ENCODE measurements at regions not wholly inside any gene's neighbourhood (a gene's known extent, or its start where the extent isn't known, plus 50 kb on each side); places are given as distances from the start of the nearest gene placed in this dataset.
A peak's percentile ranks its signal among the peaks of the same experiment; 100 is the strongest.
"Not testable (repeated sequence)": the region's sequence is repeated elsewhere in the genome, so short reads cannot be mapped to it uniquely, and the experiment has no call there.

- no peak for DNase-seq
These were observed 857.9 kb downstream of the TYW1 start for GRCh38 chr7:67854221-67855178.

DNA sequence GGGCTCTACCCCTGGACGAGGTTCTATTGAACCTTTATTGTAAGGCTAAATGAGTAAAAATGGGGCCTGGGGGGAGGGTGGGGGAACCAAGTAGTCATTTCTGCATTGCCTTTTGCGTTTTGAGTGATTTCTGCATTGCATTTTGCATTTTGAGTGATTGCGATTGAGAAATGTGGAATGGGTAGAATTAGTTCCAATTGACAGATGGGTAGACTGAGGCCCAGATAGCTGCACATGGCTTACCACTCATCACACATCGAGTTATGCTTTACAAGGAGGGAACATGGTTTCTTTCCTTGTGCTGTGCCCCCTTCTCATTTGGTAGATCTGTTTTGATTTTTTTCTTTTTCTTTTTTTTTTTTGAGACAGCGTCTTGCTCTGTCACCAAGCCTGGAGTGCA is 858.7 kb downstream of the TYW1 start:
- no peak for DNase-seq

GRCh38 chr7:67856046-67856445 is 859.4 kb downstream of the TYW1 start:
- DNase-seq: no peak

DNA sequence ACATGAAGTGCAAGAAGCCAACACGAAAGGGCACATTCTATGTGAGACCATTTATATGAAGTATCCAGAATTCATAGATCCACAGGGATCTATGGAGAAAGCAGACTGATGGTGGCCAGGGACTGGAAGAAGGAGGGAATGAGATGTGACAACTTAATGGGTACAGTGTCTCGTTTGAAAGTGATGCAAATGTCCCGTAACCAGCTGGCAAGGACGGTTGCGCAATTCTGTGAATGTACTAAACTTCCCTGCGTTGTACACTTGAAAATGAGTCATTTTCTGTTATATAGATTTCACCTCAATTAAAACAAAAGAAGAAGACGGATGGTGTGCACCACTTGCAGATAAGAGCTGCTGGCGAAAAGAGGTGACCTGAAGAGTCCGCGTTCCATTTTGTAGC is 861.1 kb downstream of the TYW1 start:
- no peak for DNase-seq

GRCh38 chr7:67858931-67859330 is 862.3 kb downstream of the TYW1 start:
- DNase-seq: no peak

DNA sequence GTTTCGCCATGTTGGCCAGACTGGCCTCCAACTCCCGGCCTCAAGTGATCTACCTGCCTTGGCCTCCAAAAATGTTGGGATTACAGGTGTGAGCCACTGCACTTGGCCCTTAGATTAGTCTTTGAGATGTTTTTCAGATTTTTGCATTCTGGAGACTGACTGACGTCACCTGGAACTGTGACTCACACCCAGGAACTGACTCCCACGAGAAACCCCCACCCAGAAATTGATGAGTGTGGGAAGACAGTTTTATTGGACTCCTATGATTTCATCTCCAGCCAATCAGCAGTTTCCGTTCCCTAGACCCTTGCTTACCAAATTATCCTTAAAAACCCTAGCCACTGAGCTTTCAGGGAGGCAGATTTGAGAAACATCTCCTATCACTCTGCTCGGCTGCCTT is 867.3 kb downstream of the TYW1 start:
- DNase-seq: no peak

DNA sequence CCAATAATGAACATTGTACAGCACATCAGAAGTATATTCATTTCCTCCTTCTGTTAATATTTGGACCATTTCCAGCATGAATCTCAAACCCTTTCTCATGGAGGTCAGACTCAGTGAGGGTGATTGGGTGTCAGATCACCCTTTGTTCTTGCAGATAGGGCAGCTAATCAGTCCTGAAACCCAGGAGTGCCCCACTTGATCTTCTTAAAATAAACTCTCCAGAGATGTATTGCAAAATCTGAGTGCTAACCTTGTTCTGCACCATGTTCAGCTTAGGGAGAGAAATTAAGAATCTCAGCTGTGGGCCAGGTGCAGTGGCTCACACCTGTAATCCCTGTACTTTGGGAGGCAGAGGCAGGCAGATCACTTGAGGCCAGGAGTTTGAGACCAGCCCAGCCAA is 869.4 kb downstream of the TYW1 start:
- no peak for DNase-seq

DNA sequence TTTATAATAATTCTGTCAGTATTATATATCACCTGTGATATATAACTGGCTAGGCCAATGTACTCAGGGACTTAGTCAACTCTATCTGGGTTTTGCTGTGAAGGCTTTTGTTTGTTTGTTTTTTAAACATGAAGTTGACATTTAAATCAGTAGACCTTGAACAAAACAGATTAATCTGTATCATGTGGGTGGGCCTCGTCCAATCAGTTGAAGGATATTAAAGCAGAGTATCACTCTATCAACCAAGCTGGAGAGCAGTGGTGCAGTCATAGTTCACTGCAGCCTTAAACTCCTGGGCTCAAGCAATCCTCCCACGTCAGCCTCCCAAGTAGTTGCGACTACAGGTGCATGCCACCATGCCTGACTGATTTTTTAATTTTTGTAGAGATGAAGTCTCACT is 870.2 kb downstream of the TYW1 start:
- no peak for DNase-seq

DNA sequence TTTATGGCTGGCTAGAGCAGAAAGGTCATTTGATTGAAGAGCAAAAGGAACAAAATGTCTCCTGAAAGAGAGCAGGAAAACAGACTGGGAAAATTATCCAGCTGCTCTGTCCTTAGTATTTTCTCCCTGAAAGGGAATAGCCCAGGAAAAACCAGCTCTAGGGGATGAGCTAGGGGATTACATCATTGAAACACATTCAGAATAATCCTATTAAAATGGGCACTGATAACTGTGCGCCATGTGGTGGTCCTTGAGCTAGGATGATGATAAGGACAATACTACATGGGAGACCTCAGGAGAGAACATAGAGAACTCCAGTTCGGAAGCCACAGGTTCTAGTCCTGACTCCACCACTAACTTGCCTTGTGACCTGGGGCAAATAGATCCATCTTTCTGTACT is 873.8 kb downstream of the TYW1 start:
- DNase-seq: no peak

DNA sequence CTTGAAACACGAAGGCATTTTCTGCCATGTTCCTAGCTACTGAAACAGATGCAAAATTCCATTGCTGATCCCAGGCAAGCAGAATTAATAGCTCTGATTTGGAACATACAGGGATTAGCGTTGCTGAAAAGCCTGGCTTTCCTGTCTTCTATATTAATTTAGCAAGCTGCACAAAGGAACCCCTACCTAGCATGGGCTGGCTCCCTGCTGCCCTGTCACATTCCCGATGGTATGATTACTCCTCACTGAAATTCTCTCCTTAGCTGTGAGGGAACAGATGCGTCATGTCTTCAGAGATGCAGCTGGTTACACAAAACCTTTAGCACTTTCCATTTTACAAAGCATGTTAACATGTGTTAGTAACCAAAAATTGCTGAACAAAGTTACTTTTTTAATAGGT is 878.9 kb downstream of the TYW1 start:
- DNase-seq: no peak

- DNase-seq: no peak
These were observed 882.2 kb downstream of the TYW1 start for GRCh38 chr7:67878808-67879207.

GRCh38 chr7:67882843-67883242 is 886.2 kb downstream of the TYW1 start:
- no peak for DNase-seq

DNA sequence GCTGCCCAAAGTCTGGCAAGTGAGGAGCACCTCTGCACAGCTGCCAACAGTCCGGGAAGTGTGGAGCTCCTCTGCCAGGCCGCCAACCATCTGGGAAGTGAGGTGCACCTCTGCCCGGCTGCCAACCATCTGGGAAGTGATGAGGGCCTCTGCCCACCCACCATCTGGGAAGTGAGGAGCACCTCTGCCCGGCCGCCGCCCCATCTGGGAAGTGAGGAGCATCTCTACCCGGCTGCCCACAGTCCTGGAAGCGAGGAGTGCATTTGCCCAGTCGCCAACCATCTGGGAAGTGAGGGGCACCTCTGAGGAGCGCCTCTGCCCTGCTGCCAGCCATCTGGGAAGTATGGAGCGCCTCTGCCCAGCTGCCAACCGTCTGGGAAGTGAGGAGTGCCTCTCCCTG is 893.7 kb downstream of the TYW1 start:
- no peak for DNase-seq

DNA sequence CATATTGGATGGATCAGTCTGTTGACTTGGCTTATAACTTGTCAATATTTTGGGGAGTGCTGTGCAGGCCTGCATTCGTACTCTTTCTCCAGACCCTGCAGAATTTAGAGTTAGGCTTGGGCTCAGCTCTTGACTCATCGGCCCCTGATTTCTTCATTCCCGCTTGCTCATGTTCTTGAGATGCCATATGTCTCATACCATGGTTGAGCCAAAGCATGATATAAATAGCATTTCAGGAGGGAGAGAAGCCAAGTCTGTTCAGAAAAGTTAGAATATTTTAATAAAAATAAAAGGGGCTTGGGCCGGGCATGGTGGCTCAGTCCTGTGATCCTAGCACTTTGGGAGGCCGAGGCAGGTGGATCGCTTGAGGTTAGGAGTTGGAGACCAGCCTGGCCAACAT is 898.1 kb downstream of the TYW1 start:
- DNase-seq: no peak

DNA sequence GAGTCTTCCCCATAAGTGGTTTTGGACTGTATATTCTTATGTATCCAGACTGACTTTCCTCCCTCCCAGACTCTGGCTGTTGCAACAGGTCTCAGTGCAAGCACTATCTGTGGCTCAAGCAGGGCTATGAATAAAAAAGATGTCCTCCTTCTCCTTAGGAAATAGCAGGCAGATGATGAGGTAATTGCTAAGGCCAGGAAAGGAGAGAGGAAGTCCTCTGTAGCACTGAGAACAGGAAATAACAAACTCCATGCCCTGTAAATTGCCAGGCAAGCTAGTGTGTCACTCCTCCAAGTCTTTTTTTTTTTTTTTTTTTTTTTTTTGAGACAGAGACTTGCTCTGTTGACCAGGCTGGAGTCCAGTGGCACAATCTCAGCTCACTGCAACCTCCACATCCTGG is 900.1 kb downstream of the TYW1 start:
- DNase-seq: no peak

GRCh38 chr7:67900456-67900855 is 903.8 kb downstream of the TYW1 start:
- no peak for DNase-seq

DNA sequence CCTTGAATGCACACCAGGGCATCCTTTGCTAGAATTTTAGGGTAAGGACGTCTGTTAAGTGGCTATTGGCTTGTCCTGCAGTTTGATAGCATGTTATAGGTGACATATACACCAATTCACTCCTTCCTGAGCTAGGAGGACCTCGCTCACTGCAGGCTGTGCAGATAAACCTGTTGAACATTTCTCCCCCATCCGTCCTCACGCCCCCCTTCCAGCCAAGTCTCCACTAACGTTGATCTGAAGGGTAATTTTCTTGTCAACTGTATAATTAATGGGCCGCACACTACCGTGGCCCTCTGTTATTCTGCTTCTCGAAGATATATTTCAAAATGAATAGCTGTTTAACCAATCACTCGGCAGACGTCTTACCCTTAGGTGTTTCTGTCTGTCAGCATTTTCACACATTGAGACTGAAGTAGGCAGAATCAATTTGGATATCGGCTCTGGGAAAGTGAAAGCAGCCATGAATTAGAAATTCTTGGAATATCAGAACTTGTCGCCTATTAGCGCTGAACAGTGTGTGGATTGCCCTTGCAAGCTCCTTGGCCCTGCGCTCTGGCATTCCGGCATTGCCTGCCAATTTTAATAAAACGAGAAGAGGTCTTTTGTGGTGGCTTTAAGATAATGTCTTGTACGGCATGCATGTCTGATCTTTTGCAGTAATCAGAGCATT is 905.3 kb downstream of the TYW1 start:
- DNase-seq: no peak

- DNase-seq: no peak
These were observed 911.2 kb downstream of the TYW1 start for GRCh38 chr7:67907792-67908191.

DNA sequence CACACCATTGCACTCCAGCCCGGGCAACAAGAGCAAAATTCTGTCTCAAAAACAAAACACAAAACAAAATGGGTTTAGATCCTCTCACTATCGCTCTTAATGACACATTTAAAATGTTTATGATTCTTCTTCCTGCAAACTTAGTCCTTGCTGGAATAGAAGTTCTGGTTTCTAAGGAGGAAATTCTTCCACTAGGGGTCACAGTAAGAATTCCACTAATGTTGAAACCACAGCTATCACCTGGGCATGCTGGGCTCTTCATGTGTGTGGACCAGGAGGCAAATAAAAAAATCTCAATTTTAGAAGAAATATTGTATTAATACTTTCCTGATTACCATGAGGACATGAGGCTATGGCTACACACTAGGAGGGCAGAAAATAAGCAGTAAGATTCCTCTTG is 915.8 kb downstream of the TYW1 start:
- no peak for DNase-seq

GRCh38 chr7:67913604-67914003 is 917.0 kb downstream of the TYW1 start:
- no peak for DNase-seq

- DNase-seq: not testable (repeated sequence)
These were observed 919.5 kb downstream of the TYW1 start for GRCh38 chr7:67916111-67916510.

DNA sequence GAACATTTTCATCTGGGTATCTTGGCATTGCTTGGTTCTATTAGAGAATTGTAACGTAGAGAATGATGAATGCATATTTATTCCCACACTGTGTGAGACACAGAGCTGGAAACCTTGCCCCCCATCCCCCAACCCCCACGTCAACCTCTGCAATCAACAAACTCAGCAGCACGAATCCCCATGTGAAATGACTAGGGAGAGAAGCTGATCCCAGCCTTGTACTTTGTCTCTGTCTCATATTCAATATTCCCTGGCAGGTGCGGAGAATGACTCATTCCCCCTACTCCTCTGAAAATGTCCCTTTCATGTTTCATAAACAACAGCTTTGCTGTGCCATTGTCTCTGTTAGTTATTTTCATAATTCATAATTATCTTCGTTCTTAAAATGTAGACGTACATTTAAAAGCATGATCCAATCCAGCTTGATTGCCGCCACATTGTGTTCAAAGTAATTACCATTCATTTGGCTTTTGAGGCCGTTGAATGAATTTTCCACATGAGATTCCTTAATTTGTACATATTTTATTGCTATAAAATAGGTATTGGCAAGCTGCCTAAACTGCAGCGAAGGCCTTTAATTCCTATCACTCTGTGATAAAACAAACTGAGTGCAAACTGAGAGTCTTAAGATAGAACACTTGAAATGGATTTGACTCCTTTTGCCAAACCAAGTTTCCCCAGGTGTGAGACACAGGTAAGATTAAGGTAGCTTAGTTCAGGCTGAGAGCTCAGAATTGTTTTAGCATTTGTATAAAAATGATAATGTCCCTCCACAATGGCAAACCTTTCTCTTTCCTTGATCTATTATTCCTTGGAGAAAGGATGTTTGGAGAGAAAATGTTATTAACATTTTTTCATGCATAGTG is 920.2 kb downstream of the TYW1 start:
- DNase-seq: no peak

GRCh38 chr7:67917437-67917755 is 920.8 kb downstream of the TYW1 start:
- no peak for DNase-seq

GRCh38 chr7:67918158-67918557 is 921.5 kb downstream of the TYW1 start:
- DNase-seq: peak; percentile 0 to 2

Measured in CD4-positive, alpha-beta T cell treated with Interferon alpha-2 for 1 hour (primary cell).